ENCODE measurements at regions not wholly inside any gene's neighbourhood (a gene's known extent, or its start where the extent isn't known, plus 50 kb on each side); places are given as distances from the start of the nearest gene placed in this dataset.

- Histone ChIP-seq H3T11ph (ENCODE audit: low read length) (no peak overlapping the region), H4K8ac (replicated peaks; ENCODE audit: insufficient read length, low read depth, low read length) (no peak overlapping the region), H3K9ac (ENCODE audit: extremely low read depth, insufficient read length, low read length) (no peak overlapping the region), H3K14ac (ENCODE audit: insufficient read depth, low read length) (no peak overlapping the region), H3K79me1 (ENCODE audit: insufficient read depth, low read depth, low read length, poor library complexity, severe bottlenecking) (no peaks in the 10 kb centered on the region), H3K23me2 (ENCODE audit: insufficient read length, low read depth, low read length, poor library complexity, severe bottlenecking) (no peaks in the 10 kb centered on the region), H2BK15ac (ENCODE audit: low read depth, low read length) (no peak overlapping the region), H2AK5ac (ENCODE audit: insufficient read length, low read length) (no peak overlapping the region), H2BK5ac (ENCODE audit: insufficient read length, low read length) (no peak overlapping the region), H3K27ac (ENCODE audit: insufficient read length, low read depth, low read length) (no peak overlapping the region), H3K27me3 (ENCODE audit: insufficient read depth, low read length) (no peaks in the 10 kb centered on the region), H3K4ac (ENCODE audit: low read depth, low read length) (no peak overlapping the region), H3K9me3 (ENCODE audit: control insufficient read depth, low read depth, low read length) (peaks cover 5% of the 10 kb centered on the region), H3K23ac (ENCODE audit: insufficient read length, low read depth, low read length) (no peak overlapping the region), H2BK12ac (ENCODE audit: insufficient read length, low read depth, low read length) (no peak overlapping the region), H3K4me1 (ENCODE audit: insufficient read depth, low read length) (no peaks in the 10 kb centered on the region; the same call in 1 of the 2 replicates), H3K18ac (ENCODE audit: insufficient read length, low read depth, low read length) (no peak overlapping the region), H2BK20ac (ENCODE audit: low read depth, low read length, poor library complexity, severe bottlenecking) (no peak overlapping the region), H4K91ac (ENCODE audit: insufficient read length, low read depth, low read length) (no peak overlapping the region), H4K5ac (ENCODE audit: insufficient read length, low read depth, low read length) (no peak overlapping the region), H4K20me1 (ENCODE audit: control insufficient read depth, insufficient read depth, insufficient read length) (no peaks in the 10 kb centered on the region), H3K4me2 (ENCODE audit: insufficient read depth, insufficient read length, low read length) (no peak overlapping the region), H2BK120ac (ENCODE audit: low read depth, low read length, poor library complexity, severe bottlenecking) (no peak overlapping the region), H3K56ac (ENCODE audit: insufficient read length, low read depth, low read length) (no peak overlapping the region), H2AFZ (ENCODE audit: low read length) (no peak overlapping the region), H3K79me2 (ENCODE audit: insufficient read depth, low read length) (no peaks in the 10 kb centered on the region)
- no peak for DNase-seq
- 0 out of 2 replicates have a peak, but pooled peaks cover 2% of the 10 kb centered on the region for H3K27me3 Mint-ChIP-seq (ENCODE audit: low read depth)
- peaks cover 0 to 27% (median 20%) of the 10 kb centered on the region in 3 experiments; a peak in 6 of 7 replicates for H3K36me3 Mint-ChIP-seq (ENCODE audit: insufficient read depth in 1 of 3, low read depth in 3 of 3)
- peaks cover 27% of the 10 kb centered on the region in 2 experiments for H3K4me1 Mint-ChIP-seq
- peaks cover 15 to 30% of the 10 kb centered on the region in 2 experiments for H3K9me3 Mint-ChIP-seq
- no peak overlapping the region for H3K4me3 Mint-ChIP-seq
- no peak for TF ChIP-seq CTCF (conservative IDR thresholded peaks at IDR 0.05)
- H3K27ac Mint-ChIP-seq: peak overlapping the region in 1 of 3 experiments; percentile 91; a peak in 2 of 7 replicates
Measured at GRCh38 chr12:97784904-97785303, 322.3 kb downstream of the RMST start.

All from H9 (cell line).